ENCODE measurements at regions not wholly inside any gene's neighbourhood (a gene's known extent, or its start where the extent isn't known, plus 50 kb on each side); places are given as distances from the start of the nearest gene placed in this dataset.

GRCh38 chr1:172964864-172965263 lies 85.9 kb downstream of the TNFSF18 start:
- TF ChIP-seq EZH2phosphoT487 (conservative IDR thresholded peaks at IDR 0.05; ENCODE audit: low read length), result no peak
- no peak for TF ChIP-seq CTCF (IDR thresholded peaks at IDR 0.05; ENCODE audit: insufficient read depth, low read length, poor library complexity, severe bottlenecking)

All from SU-DHL-6 (cell line).